Stimulated activated CD4-positive, alpha-beta T cell treated with anti-CD3 and anti-CD28 coated beads, TNF-alpha, amount 100 ng/mL, for 24 hours (primary cell): ENCODE measurements at regions not wholly inside any gene's neighbourhood (a gene's known extent, or its start where the extent isn't known, plus 50 kb on each side); places are given as distances from the start of the nearest gene placed in this dataset.
"Not testable (repeated sequence)": the region's sequence is repeated elsewhere in the genome, so short reads cannot be mapped to it uniquely, and the experiment has no call there.

Experiments used
- DNase-seq, 3 experiments: peaks; one replicate each; pipeline ENCODE4 v3.0.0-alpha.2; 2020; ENCODE audit warnings: low read depth in 3 of 3

- no peak for DNase-seq
These were observed 154.5 kb upstream of the ZNF217 start for GRCh38 chr20:53748176-53748575.

DNA sequence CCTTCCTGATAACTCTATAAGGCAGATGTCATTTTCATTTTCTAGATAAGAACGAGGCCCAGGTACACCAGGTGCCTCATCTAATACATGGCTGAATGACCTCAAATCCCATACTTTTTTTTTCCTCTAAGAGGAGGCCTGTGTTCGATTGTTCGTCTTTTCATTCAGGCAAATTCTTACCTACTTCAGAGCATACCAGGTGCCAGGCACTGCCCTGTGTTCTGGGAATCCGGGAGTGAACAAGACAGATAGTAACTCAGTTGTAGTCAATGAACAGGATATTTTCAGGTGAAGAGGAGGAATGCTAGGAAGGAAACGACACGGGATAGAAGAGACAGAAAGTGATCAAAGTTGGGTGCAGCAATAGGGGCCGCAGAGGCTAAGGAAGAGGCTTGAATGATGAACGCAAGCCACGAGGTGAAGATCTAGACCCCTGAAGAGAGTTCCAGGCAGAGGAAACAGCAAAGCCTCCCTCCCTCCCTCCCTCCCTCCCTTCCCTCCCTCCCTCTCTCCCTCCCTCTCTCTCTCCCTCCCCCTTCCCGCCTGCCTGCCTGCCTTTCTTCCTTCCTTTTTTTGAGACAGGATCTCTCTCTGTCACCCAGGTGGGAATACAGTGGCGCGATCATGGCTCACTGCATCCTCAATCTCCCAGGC lies 150.1 kb upstream of the ZNF217 start:
- DNase-seq: no peak

GRCh38 chr20:53742685-53743081 lies 149.0 kb upstream of the ZNF217 start:
- no peak for DNase-seq

GRCh38 chr20:53741726-53742028 lies 148.0 kb upstream of the ZNF217 start:
- DNase-seq: no peak

GRCh38 chr20:53739799-53740785 lies 146.5 kb upstream of the ZNF217 start:
- no peak for DNase-seq

DNA sequence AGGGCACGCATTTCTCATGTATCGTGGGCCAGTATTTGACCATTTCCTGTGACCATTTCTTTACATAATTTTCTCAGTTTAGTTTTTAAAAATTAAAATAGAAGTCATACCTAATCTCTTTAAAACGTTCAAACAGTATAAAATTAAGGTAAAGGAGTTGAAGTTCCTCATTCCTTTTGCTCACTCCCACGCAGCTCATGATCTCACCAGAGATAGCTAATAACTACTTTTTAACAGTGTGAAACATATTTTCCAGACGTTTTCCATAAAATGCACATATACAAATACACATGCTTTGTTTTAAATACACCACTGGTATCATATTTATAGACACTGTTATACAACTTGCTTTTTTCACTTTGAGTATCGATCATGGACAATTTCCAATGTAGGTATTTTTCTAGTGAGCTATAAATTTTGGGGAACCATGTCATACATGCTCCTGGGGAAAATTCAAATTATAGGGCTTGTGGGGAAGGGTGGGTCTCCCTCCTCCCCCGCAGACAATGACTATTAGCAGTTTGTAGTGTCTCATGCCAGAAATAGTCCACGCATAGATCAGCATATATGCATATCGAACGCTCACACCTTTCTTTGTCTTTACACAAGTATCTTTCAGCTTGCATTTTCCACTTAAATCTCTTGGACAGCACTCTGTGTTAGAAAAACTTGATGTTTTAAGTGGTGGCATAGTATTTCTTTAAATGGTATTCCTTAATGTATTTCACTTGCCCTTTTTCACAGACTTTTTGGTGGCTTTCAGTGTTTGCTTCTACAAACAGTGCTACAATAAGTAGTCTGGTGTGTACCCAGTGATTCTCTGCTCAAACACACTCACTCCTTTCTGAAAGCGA lies 145.5 kb upstream of the ZNF217 start:
- no peak for DNase-seq

- no peak for DNase-seq
These were observed 144.7 kb upstream of the ZNF217 start for GRCh38 chr20:53738039-53738944.

- DNase-seq: no peak
These were observed 143.9 kb upstream of the ZNF217 start for GRCh38 chr20:53737396-53738038.

DNA sequence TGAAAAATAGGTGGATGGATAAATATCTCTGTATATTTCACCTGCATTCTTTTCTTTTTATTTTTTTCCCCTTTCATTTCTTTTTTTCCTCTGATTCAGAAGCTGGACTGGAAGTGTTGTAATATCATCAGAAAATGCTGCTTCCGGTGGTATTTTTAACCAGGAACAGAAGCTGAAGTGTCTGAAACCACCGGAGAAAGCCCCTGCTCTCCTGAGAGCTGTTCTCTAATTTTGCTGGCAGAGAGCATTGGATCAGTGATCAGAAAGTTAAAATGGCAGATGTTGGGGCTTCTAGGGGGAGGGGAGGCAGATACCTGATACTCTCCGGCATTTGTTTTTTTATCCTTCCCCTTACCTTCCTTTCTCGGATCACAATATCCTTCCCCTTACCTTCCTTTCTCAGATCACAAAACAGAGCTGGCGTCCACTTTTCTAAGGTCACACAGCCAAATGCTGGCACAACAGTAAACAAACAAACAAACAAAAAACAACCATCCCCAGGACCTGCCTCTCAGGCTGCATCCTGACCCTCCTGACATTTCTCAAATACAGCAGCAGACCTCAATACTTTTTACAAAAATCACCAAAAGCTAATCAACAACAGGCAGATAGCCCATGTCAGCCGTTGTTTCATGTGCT lies 143.2 kb upstream of the ZNF217 start:
- DNase-seq: no peak

- DNase-seq: no peak
These were observed 142.6 kb upstream of the ZNF217 start for GRCh38 chr20:53736122-53736756.

DNA sequence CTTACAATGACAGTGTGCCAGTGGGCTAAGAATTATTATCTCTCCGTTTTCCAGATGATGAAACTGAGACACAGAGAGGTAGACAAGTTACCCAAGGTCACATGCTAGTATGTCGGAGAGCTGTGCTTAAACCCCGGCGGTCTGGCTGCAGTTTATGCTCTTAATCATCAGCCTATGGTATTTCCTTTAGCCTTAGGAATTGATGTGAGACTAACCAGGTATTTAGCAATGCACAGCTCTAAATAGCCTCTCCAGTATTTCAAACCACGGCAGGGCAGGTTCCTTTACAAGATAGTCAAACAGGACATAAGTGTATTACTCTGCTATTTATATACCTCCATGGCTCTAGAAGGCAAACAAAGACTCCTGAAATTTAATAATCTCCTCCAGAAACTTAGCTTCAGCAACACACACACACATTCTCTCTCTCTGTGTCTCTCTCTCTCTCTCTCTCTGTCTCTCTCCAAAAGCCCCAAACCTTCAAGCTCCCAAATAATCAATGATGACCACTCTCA lies 142.0 kb upstream of the ZNF217 start:
- DNase-seq: no peak

DNA sequence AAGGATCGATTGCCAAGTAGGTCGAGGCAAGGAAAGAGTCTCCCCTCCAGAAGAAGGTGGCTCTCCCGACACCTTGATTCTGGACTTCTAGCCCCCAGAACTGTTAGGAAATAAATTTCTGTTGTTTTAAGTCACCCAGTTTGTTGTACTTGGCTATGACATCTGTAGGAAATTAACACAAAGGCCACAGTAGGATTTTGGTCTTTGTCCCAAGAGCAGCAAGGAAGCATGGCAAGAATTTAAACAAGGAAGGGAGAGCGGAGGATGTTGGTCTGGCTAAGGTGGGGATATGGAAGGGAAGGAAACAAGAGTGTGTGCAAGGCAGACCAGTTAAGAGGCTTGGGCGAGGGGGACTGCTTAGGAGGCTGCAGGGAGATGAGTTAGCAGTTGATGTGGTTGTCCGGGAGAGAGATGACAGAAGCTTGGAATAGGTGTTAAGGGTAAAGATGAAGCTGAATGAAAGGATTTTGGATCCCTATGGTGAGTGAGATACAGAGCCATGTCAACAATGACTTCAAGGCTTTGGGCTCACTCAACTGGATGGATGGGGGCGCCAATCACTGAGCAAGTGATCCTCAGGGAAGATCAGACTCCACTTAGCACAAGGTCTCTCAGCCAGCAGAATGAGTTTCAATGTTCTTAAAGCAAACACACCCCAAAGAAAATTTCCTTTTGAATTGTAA lies 140.5 kb upstream of the ZNF217 start:
- no peak for DNase-seq

- no peak for DNase-seq
These were observed 138.0 kb upstream of the ZNF217 start for GRCh38 chr20:53731595-53731994.

DNA sequence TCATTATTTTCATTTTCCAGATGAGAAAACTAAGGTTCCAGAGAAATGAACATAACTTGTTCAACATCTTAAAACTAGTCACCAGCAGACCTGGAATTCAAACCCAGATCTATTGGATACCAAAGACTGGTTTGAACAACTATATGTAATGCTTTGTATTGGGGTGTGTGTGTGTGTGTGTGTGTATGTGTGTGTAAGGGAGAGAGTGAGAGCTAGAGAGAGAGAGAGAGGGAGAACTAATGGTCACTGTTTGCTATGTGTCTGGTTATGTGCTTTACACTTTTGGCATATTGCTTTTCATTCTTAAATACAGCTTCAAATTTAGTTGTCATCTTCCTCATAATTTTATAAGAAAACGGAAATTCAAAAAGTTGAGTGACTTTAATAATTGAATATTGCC lies 134.7 kb upstream of the ZNF217 start:
- no peak for DNase-seq

DNA sequence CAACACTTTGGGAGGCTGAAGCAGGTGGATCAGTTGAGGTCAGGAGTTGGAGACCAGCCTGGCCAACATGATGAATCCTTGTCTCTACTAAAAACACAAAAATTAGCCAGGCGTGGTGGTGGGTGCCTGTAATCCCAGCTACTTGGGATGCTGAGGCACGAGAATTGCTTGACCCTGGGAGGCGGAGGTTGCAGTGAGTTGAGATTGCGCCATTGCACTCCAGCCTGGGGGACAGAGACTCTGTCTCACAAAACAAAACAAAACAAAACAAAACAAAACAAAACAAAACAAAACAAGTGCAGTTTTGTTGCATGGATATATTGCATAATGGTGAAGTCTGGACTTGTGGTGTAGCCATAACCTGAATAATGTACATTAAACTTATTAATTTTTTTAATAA lies 133.6 kb upstream of the ZNF217 start:
- not testable (repeated sequence) for DNase-seq

GRCh38 chr20:53725575-53725970 lies 131.9 kb upstream of the ZNF217 start:
- DNase-seq: no peak

DNA sequence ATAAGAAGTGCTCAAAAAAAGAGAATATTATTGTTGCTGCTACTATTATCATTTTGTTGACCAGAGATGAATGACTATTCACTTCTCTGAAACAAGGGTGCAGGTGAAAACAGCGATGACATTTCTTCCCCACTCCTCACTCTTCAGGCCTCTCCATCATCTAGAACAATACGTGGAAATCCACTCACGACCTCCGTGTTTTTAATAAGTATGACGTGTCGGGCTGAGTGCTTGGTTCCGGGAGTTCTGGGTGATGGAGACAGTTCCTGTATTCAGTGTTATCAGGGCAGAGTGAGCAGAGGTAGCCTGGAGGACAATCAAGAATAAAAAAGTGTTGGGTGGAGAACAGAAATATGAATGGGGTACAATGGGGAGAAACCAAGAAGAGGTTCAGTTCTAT lies 130.0 kb upstream of the ZNF217 start:
- DNase-seq: no peak

DNA sequence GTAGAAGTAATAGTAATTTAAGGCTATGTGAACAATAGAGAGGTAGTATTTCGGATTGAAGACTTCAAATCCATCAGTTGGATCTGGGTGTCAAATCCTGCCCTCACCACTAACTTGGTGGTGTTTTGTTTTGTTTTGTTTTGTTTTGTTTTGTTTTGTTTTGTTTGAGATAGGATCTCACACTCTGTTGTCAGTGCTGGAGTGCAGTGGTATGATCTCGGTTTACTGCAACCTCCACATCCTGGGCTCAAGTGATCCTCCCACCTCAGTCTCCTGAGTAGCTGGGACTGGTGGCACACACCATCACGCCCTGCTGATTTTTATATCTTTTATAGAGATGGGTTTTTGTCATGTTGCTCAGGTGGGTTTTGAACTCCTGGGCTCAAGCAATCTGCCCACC lies 129.4 kb upstream of the ZNF217 start:
- DNase-seq: no peak

DNA sequence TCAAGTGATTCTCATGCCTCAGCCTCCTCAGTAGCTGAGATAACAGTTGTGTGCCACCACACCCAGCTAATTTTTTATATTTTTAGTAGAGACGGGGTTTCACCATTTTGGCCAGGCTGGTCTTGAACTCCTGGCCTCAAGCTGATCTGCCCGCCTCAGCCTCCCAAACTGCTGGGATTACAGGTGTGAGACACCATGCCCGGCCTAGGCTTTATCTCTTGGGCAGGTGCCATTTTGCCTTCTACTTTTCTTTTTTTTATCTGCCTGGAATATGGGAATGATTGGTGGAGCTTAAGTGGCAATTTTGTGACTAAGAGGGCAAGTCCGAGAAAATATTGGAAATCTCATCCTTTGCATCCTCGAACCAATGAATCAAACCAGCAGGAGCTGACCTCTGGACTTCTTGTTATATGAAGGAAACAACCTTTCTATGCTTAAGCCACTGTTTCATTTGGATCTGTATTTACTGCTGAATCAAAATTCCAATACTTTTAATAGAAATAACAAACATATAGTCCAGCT lies 128.9 kb upstream of the ZNF217 start:
- no peak for DNase-seq
